ENCODE measurements at regions not wholly inside any gene's neighbourhood (a gene's known extent, or its start where the extent isn't known, plus 50 kb on each side); places are given as distances from the start of the nearest gene placed in this dataset.

GRCh38 chr14:101363880-101364391, 197.4 kb upstream of the DIO3 start:
- Histone ChIP-seq H3K79me2 (ENCODE audit: insufficient read depth, low read depth) (no peaks in the 10 kb centered on the region), H3K27me3 (ENCODE audit: insufficient read depth, low read depth) (peaks cover 10% of the 10 kb centered on the region), H3K36me3 (ENCODE audit: insufficient read depth) (no peaks in the 10 kb centered on the region), H3K9ac (no peak overlapping the region), H4K20me1 (ENCODE audit: insufficient read depth) (no peaks in the 10 kb centered on the region), H3K4me3 (IDR thresholded peaks at IDR 0.05; ENCODE audit: insufficient read depth, low read depth, low read length) (no peak overlapping the region), H3K27ac (no peak overlapping the region), H3K4me2 (no peak overlapping the region), H3K4me1 (ENCODE audit: low read depth, poor library complexity, severe bottlenecking) (no peaks in the 10 kb centered on the region), H2AFZ (ENCODE audit: low read depth) (no peak overlapping the region)
- TF ChIP-seq CTCF (conservative IDR thresholded peaks at IDR 0.05; ENCODE audit: low read depth, low read length): no peak

GRCh38 chr14:101364503-101365328, 196.6 kb upstream of the DIO3 start:
- no peak for TF ChIP-seq CTCF (conservative IDR thresholded peaks at IDR 0.05; ENCODE audit: low read depth, low read length)
- peaks cover 10% of the 10 kb centered on the region for H3K27me3 ChIP-seq (ENCODE audit: insufficient read depth, low read depth)
- H3K9ac ChIP-seq: no peak overlapping the region
- no peaks in the 10 kb centered on the region for H3K4me1 ChIP-seq (ENCODE audit: low read depth, poor library complexity, severe bottlenecking)
- no peak overlapping the region for H3K4me3 ChIP-seq (IDR thresholded peaks at IDR 0.05; ENCODE audit: insufficient read depth, low read depth, low read length)
- H3K4me2 ChIP-seq: no peak overlapping the region
- H2AFZ ChIP-seq (ENCODE audit: low read depth): no peak overlapping the region
- H3K79me2 ChIP-seq (ENCODE audit: insufficient read depth, low read depth): no peaks in the 10 kb centered on the region
- no peaks in the 10 kb centered on the region for H3K36me3 ChIP-seq (ENCODE audit: insufficient read depth)
- no peak overlapping the region for H3K27ac ChIP-seq
- no peaks in the 10 kb centered on the region for H4K20me1 ChIP-seq (ENCODE audit: insufficient read depth)

- no peaks in the 10 kb centered on the region for H3K36me3 ChIP-seq (ENCODE audit: insufficient read depth)
- no peaks in the 10 kb centered on the region for H3K79me2 ChIP-seq (ENCODE audit: insufficient read depth, low read depth)
- H3K27ac ChIP-seq: no peak overlapping the region
- no peak overlapping the region for H2AFZ ChIP-seq (ENCODE audit: low read depth)
- H4K20me1 ChIP-seq (ENCODE audit: insufficient read depth): no peaks in the 10 kb centered on the region
- H3K9ac ChIP-seq: no peak overlapping the region
- peaks cover 10% of the 10 kb centered on the region for H3K27me3 ChIP-seq (ENCODE audit: insufficient read depth, low read depth)
- no peak overlapping the region for H3K4me2 ChIP-seq
- H3K4me3 ChIP-seq (IDR thresholded peaks at IDR 0.05; ENCODE audit: insufficient read depth, low read depth, low read length): no peak overlapping the region
- no peaks in the 10 kb centered on the region for H3K4me1 ChIP-seq (ENCODE audit: low read depth, poor library complexity, severe bottlenecking)
- no peak for TF ChIP-seq CTCF (conservative IDR thresholded peaks at IDR 0.05; ENCODE audit: low read depth, low read length)
These were observed 195.8 kb upstream of the DIO3 start for GRCh38 chr14:101365329-101366158.

- TF ChIP-seq CTCF (conservative IDR thresholded peaks at IDR 0.05; ENCODE audit: low read depth, low read length): no peak
- Histone ChIP-seq H3K9ac (no peak overlapping the region), H3K27ac (no peak overlapping the region), H3K79me2 (ENCODE audit: insufficient read depth, low read depth) (no peaks in the 10 kb centered on the region), H3K4me2 (no peak overlapping the region), H4K20me1 (ENCODE audit: insufficient read depth) (no peaks in the 10 kb centered on the region), H3K27me3 (ENCODE audit: insufficient read depth, low read depth) (peaks cover 3% of the 10 kb centered on the region; the same call in 1 of the 2 replicates), H2AFZ (ENCODE audit: low read depth) (no peak overlapping the region), H3K4me3 (IDR thresholded peaks at IDR 0.05; ENCODE audit: insufficient read depth, low read depth, low read length) (no peak overlapping the region), H3K36me3 (ENCODE audit: insufficient read depth) (no peaks in the 10 kb centered on the region), H3K4me1 (ENCODE audit: low read depth, poor library complexity, severe bottlenecking) (no peaks in the 10 kb centered on the region)
These were observed 193.7 kb upstream of the DIO3 start for GRCh38 chr14:101367421-101368261.
